Fibroblast of skin of left quadriceps (primary cell): ENCODE measurements at regions not wholly inside any gene's neighbourhood (a gene's known extent, or its start where the extent isn't known, plus 50 kb on each side); places are given as distances from the start of the nearest gene placed in this dataset.

ENCODE experiments used
- DNase-seq, 2 experiments: peaks; one replicate each; pipeline ENCODE4 v3.0.0-alpha.2; 2013; ENCODE audit warnings: low read depth in 2 of 2

DNA sequence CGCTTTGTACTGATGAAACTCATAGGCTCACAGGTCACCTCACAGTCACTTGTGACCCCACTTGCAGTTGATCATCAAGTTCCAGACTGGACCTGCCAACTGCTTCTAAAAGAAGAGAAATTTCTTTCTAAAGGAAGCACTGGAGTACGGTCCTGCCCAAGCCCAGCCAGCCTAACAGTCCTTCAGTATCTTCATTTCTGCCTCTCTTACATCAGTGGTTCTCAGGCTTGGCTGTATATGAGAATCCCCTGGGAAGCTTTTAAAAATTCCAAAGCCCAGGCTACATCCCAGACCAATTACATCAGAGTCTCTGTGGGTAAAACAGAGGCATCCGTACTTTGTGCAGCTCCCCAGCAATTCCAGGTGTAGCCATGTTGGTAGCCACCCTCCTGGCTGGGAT lies 282.1 kb downstream of the NFIB start:
- DNase-seq: peak; percentile 42 to 48

DNA sequence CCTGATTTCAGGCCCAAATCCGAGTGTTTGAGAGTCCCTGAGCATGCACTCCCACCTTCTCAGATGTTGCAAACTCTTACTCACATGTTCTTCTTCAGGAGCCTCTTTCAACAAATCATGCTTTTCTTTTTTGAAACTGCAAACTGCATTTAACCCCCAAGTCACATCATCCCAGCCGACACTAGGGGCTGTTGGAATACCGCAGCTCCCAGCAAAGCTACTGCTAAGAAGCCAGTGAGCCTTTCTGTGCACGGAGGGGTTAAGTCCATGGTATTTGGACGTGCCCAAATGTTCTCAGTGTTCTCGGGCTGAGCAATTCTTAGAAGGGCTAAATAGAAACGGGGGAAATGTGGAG lies 282.9 kb downstream of the NFIB start:
- peak; percentile 58 to 70 for DNase-seq

- DNase-seq: peak; percentile 83 to 86
These were observed 283.4 kb downstream of the NFIB start for GRCh38 chr9:14030375-14031059.

DNA sequence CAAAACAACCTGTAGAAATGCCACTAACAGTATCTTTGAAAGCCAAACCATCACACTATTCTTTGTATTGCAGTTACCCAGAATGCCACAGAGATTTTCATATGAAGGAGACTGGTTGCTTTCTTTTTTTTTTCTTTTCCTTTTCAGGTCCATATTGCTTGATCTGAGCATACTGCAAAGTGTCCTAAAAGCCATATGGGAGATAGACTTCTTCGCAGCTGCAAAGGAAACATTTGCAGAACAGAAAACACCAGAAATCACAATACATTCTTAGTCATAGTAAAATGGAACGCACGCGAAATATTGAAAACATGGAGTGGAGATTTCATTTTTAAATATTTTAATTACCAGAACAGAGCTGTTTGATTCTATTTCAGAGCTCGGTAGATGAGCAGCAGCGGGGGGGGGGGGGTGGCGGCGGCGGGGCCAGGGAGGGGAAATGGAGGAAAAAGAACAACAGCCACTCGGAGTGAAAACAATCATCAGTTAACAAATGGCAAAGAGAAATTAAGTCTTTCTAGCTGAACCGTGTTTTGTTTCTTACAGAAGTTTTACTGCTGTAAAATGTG lies 284.1 kb downstream of the NFIB start:
- DNase-seq: no peak

- no peak for DNase-seq
These were observed 286.7 kb downstream of the NFIB start for GRCh38 chr9:14027116-14027800.

- no peak for DNase-seq
These were observed 288.2 kb downstream of the NFIB start for GRCh38 chr9:14025741-14026140.

DNA sequence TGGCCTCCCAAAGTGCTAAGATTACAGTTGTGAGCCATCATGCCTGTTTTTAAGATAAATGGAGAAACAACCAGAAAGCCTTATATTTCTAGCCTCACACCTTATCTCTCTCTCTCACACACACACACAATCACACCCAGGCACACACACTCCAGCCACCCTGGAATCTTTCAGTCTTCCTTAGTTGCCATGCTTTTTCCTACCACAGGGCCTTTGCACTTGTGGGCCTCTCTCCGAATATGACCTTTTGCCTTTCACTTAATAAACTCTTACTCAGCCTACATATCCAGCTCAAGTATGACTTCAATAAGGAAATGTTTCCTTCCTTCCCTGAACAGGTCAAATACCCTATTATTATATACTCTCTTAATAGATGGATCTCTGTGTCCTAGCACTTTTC lies 290.7 kb downstream of the NFIB start:
- no peak for DNase-seq

GRCh38 chr9:14021871-14022525 lies 291.9 kb downstream of the NFIB start:
- DNase-seq: no peak

DNA sequence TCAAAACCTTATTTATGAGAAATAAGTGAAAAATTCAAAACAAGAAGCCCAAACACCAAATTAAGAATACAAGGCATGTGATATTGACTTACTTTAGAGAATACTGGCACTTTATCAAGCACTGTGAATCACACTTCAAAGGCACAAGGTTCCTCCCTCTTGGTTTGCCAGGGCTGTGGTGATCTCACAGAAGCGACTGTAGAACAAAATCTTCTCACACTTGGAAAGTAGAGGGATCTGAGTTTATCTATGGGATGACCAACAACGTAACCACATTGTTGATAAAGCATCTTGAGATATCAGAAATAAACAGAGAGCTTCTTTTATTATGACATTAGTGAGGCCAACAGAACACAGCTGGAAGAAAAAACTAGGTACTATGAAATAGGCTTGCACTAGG lies 295.9 kb downstream of the NFIB start:
- DNase-seq: no peak

- no peak for DNase-seq
These were observed 299.2 kb downstream of the NFIB start for GRCh38 chr9:14014744-14015143.

- no peak for DNase-seq
These were observed 299.7 kb downstream of the NFIB start for GRCh38 chr9:14014218-14014617.

GRCh38 chr9:14011799-14012560 lies 302.0 kb downstream of the NFIB start:
- no peak for DNase-seq

- DNase-seq: no peak
These were observed 306.7 kb downstream of the NFIB start for GRCh38 chr9:14007190-14007769.

DNA sequence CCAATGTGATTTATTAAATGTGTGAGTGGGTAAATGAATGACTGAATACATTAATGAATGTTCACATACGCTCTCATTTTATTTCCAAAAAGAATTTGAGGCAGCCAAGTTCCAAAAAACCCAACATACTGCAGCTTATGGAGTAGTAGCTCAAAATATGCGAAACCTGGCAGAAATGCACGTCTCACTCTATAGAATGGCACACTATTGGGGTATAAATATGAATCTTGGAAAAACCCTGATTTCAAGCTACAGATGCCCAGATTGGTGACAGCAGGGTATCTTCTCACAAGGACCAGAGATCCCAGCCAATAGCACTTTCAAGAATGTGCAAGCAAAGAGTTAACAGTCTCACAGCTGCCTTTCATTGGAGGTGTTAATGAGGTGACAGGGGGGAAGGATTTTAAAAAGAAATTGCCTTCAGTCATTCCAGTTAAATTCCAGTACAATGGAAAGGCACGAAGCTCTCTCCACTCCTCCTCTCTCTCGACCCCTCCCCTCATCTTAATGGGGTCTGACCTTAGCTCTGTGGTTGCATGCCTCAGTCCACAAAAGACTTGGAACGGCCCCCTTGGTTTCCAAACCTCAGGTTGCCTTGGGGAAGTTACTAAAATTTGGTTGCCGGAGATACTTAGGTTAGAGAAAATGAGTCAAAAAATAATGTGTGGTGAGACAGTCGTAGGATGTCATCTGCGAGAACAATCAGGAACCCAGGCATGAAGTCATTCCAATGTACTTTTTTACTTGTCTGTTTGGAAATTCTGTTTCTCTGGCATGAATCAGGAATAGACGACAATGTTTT lies 307.4 kb downstream of the NFIB start:
- no peak for DNase-seq

GRCh38 chr9:14004110-14004509 lies 309.8 kb downstream of the NFIB start:
- no peak for DNase-seq

DNA sequence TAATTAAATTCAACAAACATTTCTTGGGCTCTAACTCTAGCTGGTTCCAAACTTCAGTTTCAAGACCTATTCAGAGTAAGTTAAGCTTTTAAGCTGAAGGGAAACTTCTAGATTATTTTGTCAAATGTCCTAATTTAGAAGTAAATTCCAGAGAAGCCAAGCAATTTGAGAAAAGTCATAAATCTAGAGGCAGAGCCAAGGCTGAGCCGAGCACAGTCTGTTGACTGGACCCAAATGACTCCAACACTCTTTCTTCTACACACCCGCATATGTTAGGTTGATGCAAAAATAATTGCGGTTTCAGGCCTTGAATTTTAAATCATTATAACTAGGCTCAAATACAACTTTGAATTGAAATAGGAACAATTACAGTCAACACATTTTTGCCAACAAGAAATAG lies 319.7 kb downstream of the NFIB start:
- no peak for DNase-seq

- no peak for DNase-seq
These were observed 320.2 kb downstream of the NFIB start for GRCh38 chr9:13993632-13994185.

DNA sequence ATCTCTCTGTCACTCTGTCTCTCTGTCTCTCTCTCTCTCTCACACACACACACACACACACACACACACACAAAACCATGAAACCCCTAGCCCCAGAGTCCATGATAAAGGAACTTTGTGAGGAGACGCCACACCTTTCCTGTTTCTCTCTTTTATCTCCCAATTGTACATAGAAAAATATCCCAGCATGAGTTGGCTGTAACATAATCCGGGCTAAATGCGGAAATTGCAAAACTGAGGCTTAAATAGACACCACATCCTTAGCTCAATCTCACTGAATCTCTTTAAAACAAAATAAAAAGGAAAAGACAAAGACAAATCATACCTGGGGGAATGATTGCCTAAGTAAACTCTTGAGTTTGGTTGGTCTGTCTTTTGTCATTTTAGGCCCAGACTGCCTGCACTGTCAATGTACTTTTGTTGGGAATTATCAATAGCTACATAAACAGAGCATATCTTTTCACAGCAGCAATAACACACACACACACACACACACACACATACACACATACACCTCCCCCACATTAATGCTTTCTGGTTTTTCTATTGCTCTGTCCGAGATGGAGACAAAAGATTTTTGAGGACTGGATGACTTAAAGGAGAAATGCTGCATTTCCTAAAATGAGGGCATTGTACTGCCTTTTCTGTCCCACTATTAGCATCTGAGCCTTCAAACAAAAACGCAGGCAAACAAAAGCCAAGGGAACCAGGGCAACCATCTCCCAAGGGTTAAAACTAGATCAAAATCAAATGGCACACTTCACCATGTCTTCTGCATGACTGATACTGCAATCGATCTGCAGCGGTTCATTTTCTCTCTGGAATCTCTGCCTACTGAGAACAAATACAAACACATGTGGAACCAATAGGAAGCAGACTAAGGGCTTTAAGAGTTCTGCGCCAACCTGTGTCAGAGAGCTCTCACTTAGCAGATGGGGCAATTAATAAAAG lies 321.5 kb downstream of the NFIB start:
- no peak for DNase-seq

GRCh38 chr9:13991395-13991794 lies 322.5 kb downstream of the NFIB start:
- no peak for DNase-seq
